Panc1 (cell line): ENCODE measurements at regions not wholly inside any gene's neighbourhood (a gene's known extent, or its start where the extent isn't known, plus 50 kb on each side); places are given as distances from the start of the nearest gene placed in this dataset.

Experiments
- POLR2AphosphoS5 ChIP-seq: IDR thresholded peaks from 2 replicates; pipeline ENCODE4 v1.6.1; 2012; ENCODE audit warnings: mild to moderate bottlenecking, low read depth, low read length, moderate library complexity
- SIN3A ChIP-seq: IDR thresholded peaks from 2 replicates; pipeline ENCODE4 v1.6.1; 2012; ENCODE audit warnings: low read depth, mild to moderate bottlenecking, low read length, moderate library complexity, borderline replicate concordance; ENCODE audit not compliant: insufficient read depth
- TF ChIP-seq, protein P1 (sequence below): fragments of 450-650 bp; IDR thresholded peaks from 2 replicates; pipeline ENCODE4 v1.5.1; 2017; ENCODE audit warnings: mild to moderate bottlenecking
- TF ChIP-seq, protein P2 (sequence below), 2 experiments: IDR thresholded peaks; 2 replicates each; pipeline ENCODE4 v1.6.1; 2011 to 2012; ENCODE audit warnings: low read depth in 2 of 2, control low read depth in 1 of 2, low read length in 1 of 2, mild to moderate bottlenecking in 1 of 2, moderate library complexity in 1 of 2; ENCODE audit not compliant: insufficient read depth in 1 of 2

DNA sequence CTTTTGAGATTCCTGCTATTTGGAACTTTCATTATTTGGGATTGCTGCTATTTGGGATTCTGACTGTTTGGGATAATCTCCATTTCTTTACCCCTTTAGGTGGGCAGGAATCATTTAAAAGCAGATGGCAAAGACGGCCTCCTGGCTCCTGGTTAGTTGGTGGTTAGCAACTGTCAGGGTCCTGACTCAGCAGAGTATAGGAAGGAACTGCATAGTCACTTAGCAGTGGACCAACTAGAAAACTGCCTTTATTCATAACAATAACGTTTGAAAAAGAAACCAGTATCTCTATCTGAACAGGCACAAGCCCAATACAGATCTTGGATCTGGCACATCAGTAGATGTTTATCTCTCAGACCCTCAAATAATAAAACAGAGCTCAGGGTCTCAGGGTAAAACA is 469.7 kb upstream of the FGF16 start:
- no peak for TF ChIP-seq SIN3A
- TF ChIP-seq, protein P1, sequence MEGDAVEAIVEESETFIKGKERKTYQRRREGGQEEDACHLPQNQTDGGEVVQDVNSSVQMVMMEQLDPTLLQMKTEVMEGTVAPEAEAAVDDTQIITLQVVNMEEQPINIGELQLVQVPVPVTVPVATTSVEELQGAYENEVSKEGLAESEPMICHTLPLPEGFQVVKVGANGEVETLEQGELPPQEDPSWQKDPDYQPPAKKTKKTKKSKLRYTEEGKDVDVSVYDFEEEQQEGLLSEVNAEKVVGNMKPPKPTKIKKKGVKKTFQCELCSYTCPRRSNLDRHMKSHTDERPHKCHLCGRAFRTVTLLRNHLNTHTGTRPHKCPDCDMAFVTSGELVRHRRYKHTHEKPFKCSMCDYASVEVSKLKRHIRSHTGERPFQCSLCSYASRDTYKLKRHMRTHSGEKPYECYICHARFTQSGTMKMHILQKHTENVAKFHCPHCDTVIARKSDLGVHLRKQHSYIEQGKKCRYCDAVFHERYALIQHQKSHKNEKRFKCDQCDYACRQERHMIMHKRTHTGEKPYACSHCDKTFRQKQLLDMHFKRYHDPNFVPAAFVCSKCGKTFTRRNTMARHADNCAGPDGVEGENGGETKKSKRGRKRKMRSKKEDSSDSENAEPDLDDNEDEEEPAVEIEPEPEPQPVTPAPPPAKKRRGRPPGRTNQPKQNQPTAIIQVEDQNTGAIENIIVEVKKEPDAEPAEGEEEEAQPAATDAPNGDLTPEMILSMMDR, result no peak
- TF ChIP-seq, protein P2, sequence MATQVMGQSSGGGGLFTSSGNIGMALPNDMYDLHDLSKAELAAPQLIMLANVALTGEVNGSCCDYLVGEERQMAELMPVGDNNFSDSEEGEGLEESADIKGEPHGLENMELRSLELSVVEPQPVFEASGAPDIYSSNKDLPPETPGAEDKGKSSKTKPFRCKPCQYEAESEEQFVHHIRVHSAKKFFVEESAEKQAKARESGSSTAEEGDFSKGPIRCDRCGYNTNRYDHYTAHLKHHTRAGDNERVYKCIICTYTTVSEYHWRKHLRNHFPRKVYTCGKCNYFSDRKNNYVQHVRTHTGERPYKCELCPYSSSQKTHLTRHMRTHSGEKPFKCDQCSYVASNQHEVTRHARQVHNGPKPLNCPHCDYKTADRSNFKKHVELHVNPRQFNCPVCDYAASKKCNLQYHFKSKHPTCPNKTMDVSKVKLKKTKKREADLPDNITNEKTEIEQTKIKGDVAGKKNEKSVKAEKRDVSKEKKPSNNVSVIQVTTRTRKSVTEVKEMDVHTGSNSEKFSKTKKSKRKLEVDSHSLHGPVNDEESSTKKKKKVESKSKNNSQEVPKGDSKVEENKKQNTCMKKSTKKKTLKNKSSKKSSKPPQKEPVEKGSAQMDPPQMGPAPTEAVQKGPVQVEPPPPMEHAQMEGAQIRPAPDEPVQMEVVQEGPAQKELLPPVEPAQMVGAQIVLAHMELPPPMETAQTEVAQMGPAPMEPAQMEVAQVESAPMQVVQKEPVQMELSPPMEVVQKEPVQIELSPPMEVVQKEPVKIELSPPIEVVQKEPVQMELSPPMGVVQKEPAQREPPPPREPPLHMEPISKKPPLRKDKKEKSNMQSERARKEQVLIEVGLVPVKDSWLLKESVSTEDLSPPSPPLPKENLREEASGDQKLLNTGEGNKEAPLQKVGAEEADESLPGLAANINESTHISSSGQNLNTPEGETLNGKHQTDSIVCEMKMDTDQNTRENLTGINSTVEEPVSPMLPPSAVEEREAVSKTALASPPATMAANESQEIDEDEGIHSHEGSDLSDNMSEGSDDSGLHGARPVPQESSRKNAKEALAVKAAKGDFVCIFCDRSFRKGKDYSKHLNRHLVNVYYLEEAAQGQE (IDR thresholded peaks at IDR 0.05; ENCODE audit: insufficient read depth in 1 of 2, low read depth in 2 of 2, low read length in 1 of 2), result no peak
- no peak for TF ChIP-seq POLR2AphosphoS5
